ENCODE measurements at regions not wholly inside any gene's neighbourhood (a gene's known extent, or its start where the extent isn't known, plus 50 kb on each side); places are given as distances from the start of the nearest gene placed in this dataset.

DNA sequence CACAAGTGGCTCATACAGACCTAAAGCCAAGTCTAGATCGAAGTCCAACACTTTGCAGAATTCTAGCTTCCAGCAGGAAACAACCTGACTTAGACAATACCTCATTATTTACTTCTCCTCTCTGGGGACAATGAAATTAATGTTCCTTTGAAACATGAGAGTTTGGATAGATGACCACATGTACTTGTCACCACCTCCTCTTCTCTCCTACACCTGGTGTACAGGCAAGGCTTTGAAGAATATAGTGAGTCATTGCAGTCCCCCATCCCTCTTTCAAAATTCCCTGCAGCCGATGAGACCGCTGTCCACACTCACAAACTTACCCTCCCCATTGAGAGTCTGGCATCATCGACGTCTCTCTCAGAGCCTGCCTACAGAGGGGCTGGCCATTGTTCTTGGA is 189.0 kb upstream of the HES1 start:
- Histone ChIP-seq H3K36me3 (ENCODE audit: control insufficient read depth, insufficient read depth, low read length) (no peaks in the 10 kb centered on the region), H3K27me3 (ENCODE audit: control insufficient read depth, insufficient read depth, low read length) (peaks cover 8% of the 10 kb centered on the region), H3K4me3 (ENCODE audit: low read depth, low read length) (no peak overlapping the region)
- TF ChIP-seq, protein P1, sequence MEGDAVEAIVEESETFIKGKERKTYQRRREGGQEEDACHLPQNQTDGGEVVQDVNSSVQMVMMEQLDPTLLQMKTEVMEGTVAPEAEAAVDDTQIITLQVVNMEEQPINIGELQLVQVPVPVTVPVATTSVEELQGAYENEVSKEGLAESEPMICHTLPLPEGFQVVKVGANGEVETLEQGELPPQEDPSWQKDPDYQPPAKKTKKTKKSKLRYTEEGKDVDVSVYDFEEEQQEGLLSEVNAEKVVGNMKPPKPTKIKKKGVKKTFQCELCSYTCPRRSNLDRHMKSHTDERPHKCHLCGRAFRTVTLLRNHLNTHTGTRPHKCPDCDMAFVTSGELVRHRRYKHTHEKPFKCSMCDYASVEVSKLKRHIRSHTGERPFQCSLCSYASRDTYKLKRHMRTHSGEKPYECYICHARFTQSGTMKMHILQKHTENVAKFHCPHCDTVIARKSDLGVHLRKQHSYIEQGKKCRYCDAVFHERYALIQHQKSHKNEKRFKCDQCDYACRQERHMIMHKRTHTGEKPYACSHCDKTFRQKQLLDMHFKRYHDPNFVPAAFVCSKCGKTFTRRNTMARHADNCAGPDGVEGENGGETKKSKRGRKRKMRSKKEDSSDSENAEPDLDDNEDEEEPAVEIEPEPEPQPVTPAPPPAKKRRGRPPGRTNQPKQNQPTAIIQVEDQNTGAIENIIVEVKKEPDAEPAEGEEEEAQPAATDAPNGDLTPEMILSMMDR (IDR thresholded peaks at IDR 0.05; ENCODE audit: insufficient read depth, low read length, poor library complexity, severe bottlenecking), result no peak
- no peak for DNase-seq (ENCODE audit: low read depth)

DNA sequence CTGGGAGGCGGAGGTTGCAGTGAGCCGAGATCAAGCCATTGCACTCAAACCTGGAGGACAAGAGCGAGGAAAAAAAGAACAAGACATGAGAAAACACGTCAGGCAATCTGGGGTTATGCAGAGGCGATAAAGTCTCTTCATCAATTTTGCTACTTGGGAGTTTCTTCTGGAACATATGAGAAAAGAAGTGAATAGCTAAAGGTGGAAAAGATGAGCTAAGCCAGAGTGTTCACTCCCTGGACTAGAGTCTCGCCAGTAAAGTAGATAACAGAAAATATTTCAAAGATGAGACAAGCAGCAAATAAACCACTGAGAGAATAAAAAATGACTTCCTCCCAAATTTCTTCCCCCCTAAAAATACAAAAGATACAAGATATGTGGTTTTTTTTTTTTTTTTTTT is 188.4 kb upstream of the HES1 start:
- Histone ChIP-seq H3K27me3 (ENCODE audit: control insufficient read depth, insufficient read depth, low read length) (peaks cover 8% of the 10 kb centered on the region), H3K36me3 (ENCODE audit: control insufficient read depth, insufficient read depth, low read length) (no peaks in the 10 kb centered on the region), H3K4me3 (ENCODE audit: low read depth, low read length) (no peak overlapping the region)
- TF ChIP-seq, protein P1 (IDR thresholded peaks at IDR 0.05; ENCODE audit: insufficient read depth, low read length, poor library complexity, severe bottlenecking), result no peak
- DNase-seq (ENCODE audit: low read depth), result no peak

DNA sequence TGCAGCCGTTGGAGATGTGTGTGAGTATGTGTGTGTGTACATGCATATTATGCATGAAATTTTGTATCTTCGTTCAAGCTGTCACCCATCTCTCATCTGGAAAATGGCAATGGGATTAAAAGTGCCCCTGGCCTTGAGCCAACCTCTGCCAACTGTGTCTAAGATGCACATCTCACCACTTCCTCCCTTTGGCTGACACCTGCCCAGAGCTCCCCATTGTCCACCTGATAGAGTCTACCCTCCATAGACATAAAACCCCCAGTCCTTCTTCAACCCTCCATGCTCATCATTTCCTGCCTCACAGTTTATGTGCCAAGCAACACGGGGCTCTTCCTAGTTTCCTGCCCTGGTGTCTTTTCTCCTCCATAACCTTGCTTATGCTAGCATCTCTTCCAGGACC is 187.5 kb upstream of the HES1 start:
- no peak for DNase-seq (ENCODE audit: low read depth)
- no peak overlapping the region for H3K4me3 ChIP-seq (ENCODE audit: low read depth, low read length)
- TF ChIP-seq, protein P1 (IDR thresholded peaks at IDR 0.05; ENCODE audit: insufficient read depth, low read length, poor library complexity, severe bottlenecking), result no peak
- H3K36me3 ChIP-seq (ENCODE audit: control insufficient read depth, insufficient read depth, low read length), result no peaks in the 10 kb centered on the region
- H3K27me3 ChIP-seq (ENCODE audit: control insufficient read depth, insufficient read depth, low read length), result peaks cover 8% of the 10 kb centered on the region

DNA sequence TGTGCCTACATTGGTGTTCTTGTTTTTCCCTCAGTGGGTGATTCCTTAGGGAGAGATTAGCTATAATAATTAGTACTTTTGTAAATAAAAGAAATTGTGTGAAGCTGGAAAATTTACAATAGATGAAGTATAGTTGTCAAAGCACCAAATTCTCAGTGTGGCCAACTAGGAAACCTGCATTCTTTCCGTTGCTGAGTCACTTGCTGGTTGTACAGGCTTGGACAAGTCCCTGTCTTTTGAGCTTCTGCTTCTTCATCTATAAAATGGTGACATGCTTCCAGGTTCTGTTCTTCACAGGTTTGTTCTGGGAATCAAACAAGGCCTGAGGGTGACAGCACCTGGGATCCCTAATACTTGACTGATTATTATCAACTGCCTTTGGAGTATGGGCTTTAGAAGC is 184.1 kb upstream of the HES1 start:
- no peak overlapping the region for H3K4me3 ChIP-seq (ENCODE audit: low read depth, low read length)
- H3K27me3 ChIP-seq (ENCODE audit: control insufficient read depth, insufficient read depth, low read length), result no peaks in the 10 kb centered on the region
- DNase-seq (ENCODE audit: low read depth), result no peak
- TF ChIP-seq, protein P1 (IDR thresholded peaks at IDR 0.05; ENCODE audit: insufficient read depth, low read length, poor library complexity, severe bottlenecking), result no peak
- H3K36me3 ChIP-seq (ENCODE audit: control insufficient read depth, insufficient read depth, low read length), result no peaks in the 10 kb centered on the region

DNA sequence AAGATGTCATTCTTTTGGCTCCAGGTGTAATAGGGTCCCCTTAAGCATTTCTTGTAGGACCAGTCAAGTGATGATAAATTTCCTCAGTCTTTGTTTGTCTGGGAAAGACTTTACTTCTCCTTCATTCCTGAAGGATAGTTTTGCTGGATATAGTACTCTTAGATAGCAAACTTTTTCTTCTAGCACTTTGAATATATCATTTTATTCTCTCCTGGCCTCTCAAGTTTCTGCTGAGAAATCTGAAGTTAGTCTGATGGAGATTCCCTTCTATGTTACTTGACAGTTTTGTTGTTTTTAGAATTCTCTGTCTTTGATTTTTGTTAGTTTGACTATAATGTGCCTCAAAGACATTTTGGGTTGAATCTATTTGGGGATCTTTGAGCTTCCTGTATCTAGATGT is 181.2 kb upstream of the HES1 start:
- no peaks in the 10 kb centered on the region for H3K27me3 ChIP-seq (ENCODE audit: control insufficient read depth, insufficient read depth, low read length)
- no peak overlapping the region for H3K4me3 ChIP-seq (ENCODE audit: low read depth, low read length)
- H3K36me3 ChIP-seq (ENCODE audit: control insufficient read depth, insufficient read depth, low read length), result no peaks in the 10 kb centered on the region
- no peak for DNase-seq (ENCODE audit: low read depth)
- TF ChIP-seq, protein P1 (IDR thresholded peaks at IDR 0.05; ENCODE audit: insufficient read depth, low read length, poor library complexity, severe bottlenecking), result no peak

DNA sequence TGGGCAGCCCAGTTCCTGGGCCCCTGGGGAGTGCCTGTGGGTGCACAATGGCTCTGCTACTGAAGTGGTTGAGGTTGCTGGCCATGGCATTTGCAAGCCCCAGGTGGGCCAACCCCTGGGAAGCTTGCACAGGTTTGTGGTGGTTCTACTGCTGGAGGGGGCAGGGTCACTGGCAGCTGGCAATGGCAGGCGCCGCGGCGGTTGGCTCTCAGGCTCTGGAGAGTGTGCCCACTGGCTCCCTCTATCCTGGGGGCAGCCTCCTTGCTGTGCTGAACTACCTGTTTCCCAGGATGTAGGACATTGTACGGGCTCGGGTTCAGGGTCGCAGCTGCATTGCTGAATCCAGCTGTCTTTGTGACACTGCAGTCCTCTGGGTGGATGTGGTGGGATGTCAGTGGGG is 180.2 kb upstream of the HES1 start:
- Histone ChIP-seq H3K4me3 (ENCODE audit: low read depth, low read length) (no peak overlapping the region), H3K27me3 (ENCODE audit: control insufficient read depth, insufficient read depth, low read length) (no peaks in the 10 kb centered on the region), H3K36me3 (ENCODE audit: control insufficient read depth, insufficient read depth, low read length) (no peaks in the 10 kb centered on the region)
- no peak for DNase-seq (ENCODE audit: low read depth)
- TF ChIP-seq, protein P1 (IDR thresholded peaks at IDR 0.05; ENCODE audit: insufficient read depth, low read length, poor library complexity, severe bottlenecking), result no peak
